ENCODE measurements at regions not wholly inside any gene's neighbourhood (a gene's known extent, or its start where the extent isn't known, plus 50 kb on each side); places are given as distances from the start of the nearest gene placed in this dataset.
"Not testable (repeated sequence)": the region's sequence is repeated elsewhere in the genome, so short reads cannot be mapped to it uniquely, and the experiment has no call there.

DNA sequence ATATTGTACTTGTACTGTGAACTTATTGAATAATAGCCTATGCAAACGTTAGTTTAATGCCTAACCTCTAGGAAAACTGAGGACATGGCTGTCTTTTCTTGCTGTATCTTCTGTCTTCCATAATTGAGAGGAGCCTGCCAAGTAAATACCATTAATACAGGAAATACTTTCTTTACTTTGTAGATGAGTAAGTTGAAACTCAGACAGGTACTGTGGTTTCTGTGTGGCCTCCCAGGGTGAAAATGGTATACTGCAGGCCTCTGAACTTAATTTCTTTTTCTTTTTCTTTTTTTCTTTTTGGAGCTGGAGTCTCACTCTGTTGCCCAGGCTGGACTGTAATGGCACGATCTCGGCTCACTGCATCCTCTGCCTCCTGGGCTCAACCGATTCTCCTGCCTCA lies 208.8 kb upstream of the ADGRL4 start:
- no peak for DNase-seq

DNA sequence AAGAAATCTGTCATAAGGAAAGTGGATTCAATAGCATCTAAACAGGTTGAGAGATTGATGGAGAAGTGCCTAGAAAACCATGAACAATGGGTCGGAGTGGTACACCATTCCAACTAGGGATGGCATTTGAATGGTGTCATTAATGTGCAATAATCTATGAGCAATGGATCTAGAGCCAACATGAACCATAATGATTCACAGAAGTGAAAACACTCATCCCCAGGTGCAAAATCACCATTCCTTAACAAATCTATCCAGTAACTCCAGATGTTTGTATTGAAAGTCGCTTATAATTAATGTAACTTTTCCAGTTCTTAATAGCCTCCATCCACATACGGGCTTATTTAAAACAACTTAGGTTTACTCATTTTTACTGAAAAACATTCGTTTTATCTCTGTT lies 201.3 kb upstream of the ADGRL4 start:
- no peak for DNase-seq

DNA sequence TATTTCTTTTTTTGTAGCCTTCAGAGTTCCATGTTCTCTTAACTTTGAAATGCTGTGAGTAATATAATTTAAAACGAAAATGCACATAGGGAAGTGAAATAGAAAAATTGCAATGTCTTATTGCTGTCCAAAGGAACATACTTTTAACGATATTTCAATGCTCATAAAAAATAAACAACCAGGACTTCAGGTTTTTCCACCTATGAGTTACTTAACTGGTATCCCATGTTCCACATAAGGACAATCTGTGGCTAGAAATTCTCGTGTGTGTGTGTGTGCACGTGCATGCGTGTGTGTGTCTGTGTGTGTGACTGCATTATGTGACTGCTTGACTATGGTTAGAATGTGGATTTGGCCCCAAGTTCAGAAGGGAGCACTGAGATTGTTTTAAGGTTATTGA lies 200.8 kb upstream of the ADGRL4 start:
- DNase-seq, result no peak

DNA sequence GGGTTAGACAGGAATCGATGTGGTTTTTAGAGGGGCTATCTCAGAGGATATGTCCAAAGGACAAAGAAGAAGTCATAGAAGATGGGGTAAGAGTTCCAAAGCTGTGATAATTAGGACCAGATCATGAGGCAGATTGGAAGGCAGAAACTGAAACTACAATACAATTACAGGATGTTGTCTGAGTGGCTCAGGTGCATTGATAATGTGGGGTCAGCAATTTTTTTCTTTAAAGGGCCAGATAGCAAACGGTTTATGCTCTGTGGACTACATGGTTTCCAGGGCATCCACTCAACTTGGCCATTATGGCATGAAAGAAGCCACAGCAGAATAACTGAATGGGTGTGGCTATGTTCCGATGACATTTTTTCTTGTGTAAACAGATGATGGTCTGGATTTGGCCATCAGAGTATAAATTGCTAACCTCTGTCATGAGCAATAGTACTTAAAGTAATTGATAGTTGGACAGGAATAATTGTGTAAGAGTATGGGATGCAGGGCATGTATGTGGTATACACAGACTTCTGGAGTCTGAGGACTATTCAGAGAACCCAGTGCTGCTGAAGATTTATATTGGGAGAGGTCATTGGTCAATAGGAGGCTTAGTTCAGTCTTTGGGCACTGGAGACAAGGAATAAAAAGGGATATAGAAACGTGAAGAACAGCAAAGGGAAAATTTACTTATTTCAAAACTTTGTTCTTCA lies 198.4 kb upstream of the ADGRL4 start:
- no peak for DNase-seq

DNA sequence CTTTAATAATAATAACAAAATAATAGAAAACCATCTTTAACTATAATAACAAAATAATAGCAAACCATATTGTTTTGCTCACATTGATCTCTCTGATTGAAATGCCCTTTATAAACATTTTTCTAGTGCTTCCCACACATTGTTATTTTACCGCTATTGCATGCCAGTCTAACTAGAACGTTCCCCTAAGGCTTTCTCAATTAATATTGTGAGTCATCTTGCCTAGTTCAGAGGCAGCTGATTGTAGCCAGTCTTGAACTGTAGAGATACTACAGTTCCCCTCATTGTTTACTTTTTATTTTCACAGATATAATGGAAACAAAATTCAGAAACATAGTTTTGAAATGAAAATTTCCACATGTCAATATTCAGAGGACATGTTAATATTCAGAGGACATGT lies 192.3 kb upstream of the ADGRL4 start:
- no peak for DNase-seq

DNA sequence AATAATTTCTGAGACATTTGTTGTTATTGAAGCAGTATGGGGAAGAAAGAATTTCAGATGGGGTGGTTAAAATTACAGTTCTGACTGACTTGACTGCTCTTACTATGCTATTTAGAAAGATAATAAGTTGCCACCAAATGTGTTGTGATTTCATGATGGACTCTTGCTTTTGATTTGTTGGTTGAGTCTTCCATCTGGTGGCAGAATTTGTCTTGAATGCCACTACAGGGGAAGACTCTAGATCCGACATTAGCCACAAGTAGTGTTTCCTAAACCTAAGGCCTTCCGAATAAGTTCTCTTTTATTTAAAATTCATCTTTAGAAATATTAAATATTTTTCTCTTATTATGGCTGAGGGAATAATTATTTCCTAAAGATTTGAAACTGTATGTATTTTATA lies 190.9 kb upstream of the ADGRL4 start:
- peak; percentile 67 for DNase-seq

DNA sequence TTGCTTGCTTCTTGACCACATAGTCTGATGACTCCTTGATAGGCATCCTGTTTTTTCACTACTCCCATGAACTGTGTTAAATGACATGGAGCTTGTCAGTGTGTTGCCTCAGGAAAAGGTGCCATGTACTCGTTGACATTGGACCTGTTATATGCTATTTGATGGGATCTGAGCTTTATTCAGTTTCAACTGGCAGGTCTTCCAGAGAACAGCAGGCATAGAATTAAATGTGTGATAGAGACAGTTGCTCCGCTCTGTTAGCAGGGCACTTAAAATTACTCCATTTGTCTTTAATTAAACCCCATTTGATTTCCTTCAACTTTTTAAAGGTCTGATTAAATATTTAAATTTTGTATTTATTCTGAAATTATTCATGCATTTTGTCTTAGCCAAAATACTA lies 189.7 kb upstream of the ADGRL4 start:
- no peak for DNase-seq

DNA sequence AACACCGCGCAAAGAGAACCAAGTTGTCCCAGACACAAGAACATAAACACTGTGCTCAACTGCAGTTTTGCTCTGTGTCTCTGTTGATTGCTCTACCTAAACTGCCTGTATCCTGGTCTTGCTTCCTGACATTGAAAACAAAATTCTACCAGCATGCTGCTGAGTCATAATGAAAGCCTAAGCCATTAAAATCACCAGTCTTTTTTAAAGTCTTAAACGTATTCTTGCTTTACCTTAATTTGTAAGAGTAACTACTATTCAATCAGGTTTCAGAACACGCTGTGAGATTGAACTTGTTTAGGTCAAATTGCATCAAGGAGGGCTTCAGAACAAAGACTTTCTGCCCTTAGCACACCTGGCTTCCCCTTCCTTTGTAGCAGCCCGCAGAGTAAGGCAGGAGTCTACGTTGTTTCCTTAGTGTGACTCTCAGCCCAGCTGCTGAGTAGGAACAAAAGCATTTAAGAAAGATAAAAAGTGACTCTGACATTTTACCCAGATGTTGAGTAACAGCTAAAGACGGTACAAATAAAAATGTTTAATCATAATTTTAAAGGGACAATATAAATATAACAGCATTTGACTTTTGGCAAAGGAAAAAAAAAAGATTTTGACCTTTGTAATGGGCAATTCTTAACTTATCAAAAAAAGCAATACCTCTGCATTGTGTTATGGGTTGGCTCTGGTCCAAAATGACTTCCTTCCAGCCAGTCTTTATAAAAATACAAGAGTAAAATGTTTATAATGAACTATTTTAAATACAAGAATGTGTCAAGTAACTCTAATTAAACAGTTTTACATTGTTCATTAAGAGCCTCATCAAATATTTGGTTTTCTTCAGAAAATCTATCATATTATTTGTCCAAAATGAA lies 186.9 kb upstream of the ADGRL4 start:
- no peak for DNase-seq

DNA sequence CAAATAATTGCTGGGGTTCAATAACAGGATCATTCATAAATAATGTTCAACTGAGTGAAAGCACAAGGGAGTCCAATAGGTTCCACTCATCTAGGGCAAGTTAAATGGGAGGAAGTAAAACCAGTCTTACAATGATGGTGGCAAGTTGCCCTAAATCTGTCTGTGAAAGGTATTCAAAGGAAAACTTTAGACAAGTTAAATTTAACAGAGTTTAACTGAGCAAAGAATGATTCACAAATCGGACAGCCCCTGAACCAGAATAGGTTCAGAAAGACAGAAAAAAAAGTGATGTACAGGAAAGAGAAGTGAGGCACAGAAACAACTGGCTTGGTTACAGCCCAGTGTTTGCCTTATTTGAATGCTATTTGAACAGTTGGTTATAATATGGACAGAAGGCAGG lies 183.5 kb upstream of the ADGRL4 start:
- no peak for DNase-seq

DNA sequence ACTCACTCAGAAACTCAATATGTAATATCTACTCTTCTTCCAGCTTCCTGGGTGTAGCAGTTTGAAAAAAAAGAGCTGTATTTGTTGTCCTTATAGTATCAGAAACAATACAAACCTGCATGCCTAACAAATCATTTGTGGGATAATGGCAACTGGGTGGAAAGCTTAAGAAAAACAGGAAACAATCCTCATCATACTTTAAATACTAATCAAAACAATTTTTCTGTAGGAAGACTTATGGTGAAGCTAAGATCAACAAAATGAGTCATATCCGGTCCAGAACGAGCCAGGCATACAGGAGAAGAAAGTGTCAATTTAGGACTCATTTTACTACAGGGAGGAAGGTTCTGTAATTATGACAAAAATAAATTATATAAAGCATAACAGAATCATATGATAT lies 181.8 kb upstream of the ADGRL4 start:
- no peak for DNase-seq

DNA sequence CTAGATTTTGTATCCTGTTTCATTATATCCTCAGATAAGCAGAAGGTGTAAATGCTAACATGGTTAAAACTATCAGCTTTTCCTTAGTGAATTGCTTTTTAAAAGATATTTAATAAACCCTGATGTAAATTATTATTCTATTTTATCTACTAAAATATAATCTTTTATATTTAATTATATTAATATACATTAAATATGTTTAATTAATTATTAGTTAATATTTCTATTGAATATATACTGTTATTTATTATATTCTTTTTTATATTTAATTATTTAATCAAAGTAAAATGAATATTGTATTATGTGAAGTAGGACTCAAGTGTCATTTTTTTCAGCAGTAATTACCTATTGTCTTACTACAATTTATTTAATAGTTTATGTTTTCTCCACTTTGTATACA lies 179.7 kb upstream of the ADGRL4 start:
- DNase-seq, result no peak

DNA sequence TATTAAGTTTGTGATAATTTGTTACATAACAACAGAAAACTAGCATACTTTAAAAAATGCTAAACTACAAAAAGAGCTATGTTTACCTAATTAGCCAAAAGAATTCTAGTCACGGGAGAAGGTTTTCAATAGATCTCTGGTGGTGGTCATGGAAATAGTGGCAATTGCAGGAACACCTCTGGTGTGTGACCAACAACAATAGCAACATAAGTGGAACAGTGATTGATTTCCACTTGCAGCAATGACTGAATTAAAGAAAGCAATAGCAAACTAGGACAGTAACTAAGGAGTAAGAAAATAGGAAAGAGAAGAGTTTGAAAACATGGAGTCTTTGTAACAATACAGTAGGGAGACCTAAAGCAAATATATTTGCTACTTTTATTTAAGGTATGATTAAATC lies 171.3 kb upstream of the ADGRL4 start:
- no peak for DNase-seq

DNA sequence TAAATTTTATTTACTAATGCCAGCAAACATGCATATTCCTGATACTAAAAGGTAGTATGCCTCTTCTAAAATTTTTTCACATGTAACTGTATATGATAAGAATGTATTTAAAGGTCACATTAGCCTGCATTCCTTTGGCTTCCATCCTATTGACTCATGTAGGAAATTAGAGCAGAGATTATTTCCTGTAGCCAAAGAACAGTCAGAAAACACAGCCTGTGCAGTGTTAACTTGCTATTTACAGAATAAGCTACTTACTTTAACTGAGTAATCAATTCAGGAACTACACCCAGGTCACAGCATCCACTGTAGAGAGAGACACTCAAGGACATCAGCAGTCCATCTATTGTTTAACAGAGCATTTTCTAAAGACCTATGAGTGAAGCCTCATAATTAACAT lies 154.5 kb upstream of the ADGRL4 start:
- no peak for DNase-seq

DNA sequence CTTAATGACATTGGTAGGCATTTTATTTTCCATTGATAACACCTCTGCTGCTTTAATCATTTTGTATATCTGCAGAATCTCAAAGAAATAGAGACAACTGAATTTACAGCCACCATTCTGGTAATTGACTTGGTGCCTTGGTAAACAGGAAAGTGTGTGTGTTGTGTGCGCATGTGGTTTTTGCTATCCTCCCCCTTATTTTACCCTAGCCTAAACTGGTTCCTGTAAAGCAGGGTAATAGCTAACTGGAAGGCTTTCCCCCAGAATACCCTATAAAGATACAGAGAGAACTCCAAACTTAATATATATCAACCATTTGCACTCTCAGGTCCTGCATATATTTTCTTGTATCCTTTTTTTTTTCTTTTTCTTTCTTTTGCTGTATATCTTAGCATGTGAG lies 149.5 kb upstream of the ADGRL4 start:
- no peak for DNase-seq

DNA sequence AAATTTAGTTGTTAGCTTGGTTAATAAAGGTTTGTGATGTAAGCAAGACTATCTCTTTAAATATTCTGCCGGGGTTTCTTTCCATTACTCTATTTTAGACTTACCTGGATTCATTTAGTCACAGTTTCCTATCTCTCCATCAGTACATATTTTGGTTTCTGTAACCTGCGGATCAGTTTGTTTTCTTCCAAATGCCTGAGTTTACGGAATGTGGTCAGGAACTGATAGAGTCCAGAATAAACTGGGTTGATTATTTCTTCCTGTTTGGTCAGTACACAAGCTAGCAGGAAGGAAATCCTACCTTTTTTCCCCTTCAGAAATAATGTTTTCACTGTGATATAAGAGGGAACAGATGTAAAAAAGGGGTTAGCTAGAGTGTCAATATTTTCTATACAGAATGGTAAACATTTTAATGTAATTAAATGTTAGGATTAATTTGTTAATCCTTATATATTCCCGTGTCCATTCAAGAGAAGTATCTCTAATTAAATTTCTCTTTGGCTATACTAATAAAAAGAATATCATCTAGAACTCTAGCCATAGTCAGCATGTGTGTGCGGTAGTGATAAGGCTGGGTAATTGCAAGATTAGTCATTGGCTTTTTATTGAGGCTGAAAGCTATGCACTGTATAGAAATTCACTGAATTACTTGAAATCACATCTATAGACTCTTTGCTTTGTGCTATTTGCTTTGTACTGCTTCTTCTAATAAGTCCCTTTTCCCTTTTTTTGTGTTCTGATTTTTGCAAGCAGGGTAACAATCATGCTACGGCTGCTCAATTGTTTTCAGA lies 144.7 kb upstream of the ADGRL4 start:
- DNase-seq, result no peak

DNA sequence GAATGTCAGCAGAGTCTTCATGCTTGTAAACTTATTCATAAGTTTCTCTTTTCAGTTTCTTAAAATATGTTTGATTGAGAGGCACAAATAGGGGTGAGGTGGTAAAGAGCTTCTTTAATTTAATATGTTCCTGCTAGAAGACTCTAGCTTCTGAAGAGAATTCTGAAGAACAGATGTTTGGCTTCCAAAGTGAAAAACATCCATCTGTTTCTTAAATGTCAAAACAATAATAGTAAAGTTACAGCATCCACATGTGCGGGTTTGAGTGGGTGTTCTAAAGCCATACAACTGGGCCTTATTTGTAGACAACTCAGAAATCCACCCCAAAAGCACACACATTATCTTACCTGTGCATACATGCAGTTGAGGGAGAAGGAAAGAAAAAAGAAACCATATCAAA lies 144.0 kb upstream of the ADGRL4 start:
- no peak for DNase-seq

DNA sequence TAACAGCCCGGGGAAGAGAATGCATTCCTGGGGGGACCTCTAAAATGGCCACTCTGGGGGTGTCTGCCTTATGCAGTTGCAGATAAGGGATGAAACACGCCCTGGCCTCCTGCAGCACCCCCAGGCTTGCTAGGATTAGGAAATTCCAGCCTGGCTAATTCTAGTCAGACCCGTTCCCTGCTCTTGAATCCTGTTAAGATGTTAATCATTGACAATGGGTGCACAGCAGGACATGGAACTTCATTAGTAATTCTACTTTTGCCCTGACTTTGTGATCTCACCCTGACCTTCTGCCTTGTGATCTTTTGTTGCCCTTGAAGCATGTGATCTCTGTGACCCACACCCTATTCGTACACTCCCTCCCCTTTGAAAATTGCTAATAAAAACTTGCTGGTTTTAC lies 131.7 kb upstream of the ADGRL4 start:
- not testable (repeated sequence) for DNase-seq

DNA sequence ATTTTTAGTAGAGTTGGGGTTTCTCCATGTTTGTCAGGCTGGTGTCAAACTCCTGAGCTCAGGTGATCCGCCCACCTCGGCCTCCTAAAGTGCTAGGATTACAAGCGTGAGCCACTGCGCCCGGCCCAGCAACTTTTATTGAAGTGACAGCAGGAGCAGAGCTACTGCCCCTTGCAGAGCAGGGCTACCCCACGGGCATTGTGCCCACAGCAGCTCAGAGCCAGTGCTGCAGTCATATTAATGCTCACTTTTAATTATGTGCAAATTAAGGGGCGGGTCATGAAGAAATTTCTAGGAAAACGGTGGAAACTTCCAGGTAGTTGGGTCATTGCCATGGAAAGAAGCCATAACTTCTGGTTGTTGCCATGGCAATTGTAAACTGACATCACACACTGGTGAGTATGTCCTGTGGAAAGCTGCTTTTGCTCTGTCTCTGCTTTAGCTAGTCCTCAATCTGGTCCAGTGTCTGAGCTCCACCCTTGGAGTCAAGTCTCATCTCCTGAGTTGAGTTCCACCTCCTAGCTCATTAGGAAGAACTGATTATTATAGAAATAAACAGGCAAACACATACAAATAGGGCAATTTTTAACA lies 127.3 kb upstream of the ADGRL4 start:
- peak; percentile 9 for DNase-seq

DNA sequence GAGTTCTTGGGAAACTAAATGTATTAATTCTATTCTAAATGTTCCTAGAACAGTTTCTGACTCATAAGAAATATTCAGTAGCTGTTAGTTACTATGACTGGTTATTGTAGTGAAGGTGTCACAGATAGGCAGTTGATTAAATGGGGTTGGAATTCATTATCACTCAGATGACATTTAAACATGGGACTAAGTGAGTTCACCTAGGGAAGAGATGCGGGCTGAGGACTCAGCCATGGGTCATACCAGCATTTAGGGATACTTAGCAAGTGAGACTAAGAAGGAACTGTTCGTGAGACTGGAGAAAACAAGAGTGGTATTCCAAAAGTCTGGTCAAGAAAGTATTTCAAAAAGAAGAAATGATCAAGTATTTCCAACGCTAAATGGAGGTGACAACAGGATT lies 125.1 kb upstream of the ADGRL4 start:
- DNase-seq, result no peak

DNA sequence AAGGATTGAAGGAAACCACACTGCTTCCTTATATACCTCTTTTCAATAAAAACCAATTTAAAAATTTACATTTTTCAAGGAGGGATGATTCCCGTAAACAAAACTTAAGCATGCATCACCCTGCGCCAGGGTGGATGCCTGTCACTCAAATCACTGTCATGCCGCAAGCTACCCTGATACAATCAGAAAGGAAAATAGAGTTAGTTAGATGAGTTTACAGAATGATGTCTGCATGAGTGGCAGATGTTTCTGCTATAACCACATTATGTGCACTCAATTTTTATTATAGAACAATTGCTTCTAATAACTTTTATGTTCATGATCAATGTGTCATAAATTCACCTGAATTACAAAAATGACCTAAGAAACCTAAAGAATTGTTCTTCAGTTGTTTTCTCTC lies 123.4 kb upstream of the ADGRL4 start:
- no peak for DNase-seq

DNA sequence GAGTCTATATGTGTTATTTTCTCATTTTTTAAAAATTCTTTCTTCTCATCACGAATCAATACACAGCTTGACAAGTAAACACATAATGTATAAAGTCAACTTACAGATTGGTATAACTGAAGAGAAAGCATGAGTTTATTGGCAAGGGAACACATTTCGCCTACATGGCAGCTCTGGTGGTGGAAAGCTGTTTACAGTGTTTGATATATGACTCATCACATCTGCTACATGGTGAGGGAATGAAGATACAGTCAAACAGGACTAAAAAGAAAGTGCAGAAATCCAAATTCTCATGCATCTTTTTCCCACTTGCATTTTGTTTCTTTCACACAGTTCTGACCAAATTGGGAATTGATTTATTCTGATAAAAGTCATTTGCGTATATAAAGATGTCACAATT lies 122.2 kb upstream of the ADGRL4 start:
- peak; percentile 95 for DNase-seq

DNA sequence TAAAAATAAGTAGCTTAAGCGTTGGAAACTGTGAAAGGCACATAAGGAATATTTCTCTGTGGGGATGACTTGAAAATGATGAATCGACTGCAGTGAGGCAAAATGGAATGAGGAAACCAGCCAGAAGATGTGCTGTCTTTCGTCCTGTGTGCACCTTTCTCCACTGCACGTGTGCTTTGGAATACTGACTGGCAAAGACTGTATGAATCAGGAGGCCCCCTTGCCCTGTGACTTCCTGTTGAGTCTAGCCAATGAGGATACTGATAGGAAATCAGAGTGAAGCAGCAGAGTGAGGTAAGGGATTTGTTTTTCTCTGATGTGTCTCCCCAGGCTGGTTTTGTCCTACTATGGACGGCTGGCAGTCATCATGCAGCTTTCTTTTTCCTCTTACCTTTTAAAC lies 118.2 kb upstream of the ADGRL4 start:
- no peak for DNase-seq

DNA sequence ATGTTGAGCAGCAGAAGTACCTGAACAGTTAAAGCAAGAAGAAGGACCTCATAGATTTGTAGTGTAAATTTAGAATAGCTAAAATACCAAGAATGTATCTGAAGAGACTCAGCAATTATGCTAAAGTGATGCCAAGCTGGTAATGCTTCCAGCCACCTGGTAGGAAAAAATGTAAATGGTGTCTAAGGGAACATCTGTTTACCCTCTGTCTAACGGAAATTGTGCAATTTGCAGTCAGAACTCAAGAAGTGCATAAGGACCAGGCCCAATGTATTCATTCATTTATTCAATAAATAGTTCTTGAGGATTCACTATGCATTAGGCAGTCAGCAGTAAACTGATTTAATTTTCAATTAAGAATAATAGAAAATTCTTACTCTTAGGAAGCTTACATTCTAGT lies 116.0 kb upstream of the ADGRL4 start:
- peak; percentile 7 for DNase-seq
